ENCODE measurements at regions not wholly inside any gene's neighbourhood (a gene's known extent, or its start where the extent isn't known, plus 50 kb on each side); places are given as distances from the start of the nearest gene placed in this dataset.
"Not testable (repeated sequence)": the region's sequence is repeated elsewhere in the genome, so short reads cannot be mapped to it uniquely, and the experiment has no call there.

DNA sequence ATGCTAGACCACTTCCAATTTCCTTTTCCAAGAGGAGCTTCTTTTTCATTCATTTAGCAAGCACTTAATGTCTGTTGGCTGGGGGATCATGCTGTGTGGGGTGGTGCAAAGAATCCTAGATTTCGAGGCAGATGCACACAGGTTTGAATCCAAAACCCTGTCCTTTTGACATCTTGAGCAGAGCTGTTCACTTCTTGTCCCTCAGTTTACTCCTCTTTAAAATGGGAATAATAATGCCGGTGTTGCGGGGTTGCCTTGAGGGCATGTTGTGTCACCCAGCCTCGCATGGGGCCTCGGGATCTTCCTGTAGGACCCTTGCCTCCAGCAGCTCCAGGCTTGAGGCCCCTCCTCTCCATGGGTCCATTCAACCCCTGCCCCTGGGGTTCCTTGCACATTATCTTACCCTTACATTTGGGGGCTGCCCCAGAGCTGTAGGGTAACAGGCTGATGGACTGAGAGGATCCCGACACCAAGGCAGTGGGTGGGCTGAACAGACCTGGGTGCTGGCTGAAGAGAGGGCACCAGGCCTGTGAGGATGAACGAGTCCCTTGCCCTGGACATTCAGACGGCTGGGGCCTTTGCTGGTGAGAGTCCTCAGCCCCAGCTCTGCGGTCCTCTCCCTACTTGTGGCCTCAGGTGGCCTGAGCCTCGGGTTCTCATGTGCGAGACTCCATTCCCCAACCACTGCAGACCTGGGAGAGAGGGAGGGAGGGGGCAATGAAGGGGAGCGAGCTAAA, 145.8 kb downstream of the BARX1 start:
- DNase-seq = no peak

DNA sequence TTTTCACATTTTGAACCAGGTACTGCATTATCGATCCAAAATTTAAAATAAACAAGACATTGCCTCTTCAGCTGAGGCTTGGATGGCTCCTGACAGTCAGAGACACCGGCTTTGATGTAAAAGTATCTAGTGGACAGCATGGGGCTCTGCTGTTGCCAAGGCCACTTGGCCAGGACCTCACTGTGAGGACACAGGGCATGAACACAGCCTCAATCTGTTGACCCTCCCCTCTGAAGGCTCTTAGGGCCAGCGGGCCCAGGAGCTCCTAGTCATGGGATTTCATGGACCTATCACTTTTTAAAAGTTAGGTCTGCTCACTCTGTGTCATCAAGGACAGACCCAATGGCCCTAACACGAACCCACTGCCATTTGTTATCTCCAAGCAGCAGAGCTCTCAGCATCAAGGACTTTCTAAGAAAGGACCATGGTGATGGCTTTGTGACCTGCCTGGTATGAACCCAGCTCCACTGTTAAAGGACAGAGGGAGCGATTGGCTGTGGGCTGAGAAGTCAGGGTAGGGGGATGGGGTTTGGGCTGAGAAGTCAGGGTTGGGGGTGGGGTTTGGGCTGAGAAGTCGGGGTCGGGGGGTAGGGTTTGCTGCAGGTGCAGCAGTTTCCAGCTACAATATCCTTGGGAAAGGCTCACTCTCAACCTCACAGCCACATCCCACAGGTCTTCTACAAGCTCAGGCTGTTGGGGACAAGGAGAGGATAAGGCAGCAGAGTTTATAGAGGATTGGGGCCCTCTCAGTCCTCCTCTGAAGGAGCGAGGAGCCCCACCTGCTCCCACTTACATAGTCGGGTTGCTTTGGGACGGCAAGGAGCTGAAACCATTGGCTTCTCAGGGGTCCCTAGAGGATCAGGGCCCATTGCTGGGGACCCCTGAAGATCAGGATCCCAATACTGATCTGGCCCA, 146.8 kb downstream of the BARX1 start:
- DNase-seq = no peak

DNA sequence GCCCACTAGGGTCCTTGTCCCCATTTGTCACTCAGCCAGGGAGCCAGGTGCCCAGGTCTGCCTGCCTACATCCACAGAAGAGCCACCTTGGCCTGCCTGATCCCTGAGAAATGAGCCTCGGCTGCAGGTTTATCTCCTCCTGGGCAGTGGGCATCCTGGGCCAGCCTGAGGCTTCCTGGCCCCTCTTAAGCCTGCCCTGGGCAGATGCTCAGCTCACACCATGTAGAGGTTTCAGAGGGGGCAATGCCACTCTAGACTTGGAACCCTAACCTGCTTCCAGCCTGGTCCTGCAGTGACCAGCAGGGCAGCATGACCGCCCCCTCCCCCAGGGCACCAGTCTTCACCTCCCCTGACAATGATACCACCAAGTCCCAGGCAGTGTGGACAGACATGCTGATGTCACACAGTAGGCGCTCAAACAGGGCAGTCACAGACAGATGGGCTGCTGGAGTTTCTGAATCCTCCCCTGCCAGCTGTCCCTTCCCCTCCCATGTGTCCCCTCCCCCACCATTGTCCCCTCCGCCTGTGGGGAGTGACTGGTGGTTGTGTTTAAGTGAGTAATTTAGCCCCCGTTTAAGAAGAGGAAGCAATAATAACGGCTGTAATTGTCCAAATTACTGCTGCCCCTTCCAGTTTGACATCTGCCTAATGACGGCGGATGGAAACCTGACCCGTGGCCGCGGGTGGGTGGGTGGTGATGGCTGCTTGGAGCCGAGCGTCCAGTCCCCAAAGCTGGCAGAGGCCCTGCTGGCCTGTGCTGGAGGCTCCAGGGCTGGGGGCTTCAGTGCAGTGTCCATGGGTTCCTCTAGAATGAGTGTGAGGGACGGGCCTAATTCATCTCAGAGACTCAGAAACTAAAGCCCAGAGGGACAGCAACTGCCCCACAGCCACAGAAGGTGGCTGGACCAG, 147.7 kb downstream of the BARX1 start:
- no peak for DNase-seq

DNA sequence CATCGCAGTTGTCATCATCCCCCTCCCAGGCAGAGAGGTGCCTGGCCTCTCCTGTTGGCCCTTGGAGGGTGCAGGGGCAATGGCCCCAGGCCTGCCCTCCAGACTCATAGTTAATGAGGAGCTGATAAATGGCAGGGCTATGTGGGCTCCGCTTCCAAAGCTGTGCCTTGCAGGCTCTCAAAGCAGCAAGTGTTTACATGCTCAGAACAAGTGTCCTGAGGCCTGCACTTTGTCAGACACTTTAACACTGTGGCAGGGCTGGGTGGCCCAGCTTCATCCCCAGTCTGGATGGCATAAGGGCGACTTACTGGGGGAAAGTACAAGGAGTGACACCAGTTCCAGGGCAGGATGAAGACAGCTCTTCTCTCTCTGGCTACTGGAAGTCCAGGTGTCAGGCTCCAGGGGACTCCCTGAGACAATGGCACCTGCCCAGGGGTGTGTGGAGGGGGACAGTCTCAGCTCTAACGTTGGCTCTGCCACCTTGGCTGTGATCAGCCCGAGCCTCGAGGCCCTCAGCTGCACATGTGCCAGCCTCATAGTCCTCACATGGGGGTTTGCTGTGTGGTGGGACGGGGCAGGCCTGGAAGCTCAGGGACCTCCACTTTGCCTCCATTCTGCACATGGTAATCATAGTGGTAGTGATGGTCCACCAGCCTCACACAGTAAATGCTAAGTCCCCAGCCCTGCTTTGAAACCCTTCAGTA, 153.4 kb downstream of the BARX1 start:
- DNase-seq = no peak

DNA sequence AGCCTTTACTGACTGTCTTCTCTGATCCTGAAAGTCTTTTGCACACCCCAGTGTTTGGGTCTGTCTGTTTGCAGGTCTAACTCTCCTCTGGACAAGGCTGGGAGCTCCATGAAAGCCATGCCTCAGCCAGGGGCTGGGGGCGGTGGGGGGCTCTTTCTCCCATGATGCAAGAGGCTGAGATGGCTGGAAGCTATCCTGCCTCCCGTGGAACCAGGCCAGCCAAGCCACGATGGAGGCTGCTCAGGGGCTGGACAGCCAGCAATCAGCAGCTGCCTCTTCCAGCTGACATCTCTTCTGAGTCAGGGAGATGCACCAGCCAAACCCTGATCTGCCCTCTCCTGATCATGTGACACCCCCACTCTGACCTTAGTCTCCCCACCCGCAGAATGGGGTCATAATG, 154.0 kb downstream of the BARX1 start:
- DNase-seq = no peak

DNA sequence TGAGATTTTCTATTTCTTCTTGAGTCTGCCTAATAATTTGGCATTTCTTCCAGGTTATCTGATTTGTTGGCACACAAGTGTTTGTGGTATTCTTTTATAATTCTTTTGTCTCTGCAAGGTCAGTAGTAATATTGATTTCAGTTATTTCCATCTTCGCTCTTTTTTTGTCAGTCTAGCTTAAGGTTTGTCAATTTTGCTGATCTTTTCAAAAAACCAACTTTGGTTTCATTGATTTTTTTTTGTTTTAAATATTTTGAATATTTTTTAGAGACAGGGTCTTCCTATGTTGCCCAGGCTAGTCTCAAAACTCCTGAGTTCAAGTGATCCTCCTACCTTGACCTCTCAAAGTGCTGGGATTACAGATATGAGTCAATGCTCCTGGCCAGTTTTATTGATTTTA, 162.8 kb downstream of the BARX1 start:
- DNase-seq = no peak

DNA sequence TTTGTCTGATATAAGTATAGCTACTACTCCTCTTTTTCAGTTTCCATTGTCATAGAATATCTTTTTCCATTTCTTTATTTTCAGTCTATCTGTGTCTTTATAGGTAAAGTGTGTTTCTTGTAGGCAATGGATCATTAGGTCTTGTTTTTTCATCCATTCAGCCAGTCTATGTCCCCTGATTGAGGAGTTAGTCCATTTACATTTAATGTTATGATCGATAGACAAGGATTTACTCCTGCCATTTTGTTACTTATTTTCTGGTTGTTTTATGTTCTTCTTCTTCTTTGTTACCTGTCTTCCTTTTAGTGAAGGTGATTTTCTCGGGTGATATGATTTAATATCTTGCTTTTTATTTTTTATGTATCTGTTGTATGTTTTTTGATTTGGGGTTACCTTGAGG, 169.0 kb downstream of the BARX1 start:
- no peak for DNase-seq

DNA sequence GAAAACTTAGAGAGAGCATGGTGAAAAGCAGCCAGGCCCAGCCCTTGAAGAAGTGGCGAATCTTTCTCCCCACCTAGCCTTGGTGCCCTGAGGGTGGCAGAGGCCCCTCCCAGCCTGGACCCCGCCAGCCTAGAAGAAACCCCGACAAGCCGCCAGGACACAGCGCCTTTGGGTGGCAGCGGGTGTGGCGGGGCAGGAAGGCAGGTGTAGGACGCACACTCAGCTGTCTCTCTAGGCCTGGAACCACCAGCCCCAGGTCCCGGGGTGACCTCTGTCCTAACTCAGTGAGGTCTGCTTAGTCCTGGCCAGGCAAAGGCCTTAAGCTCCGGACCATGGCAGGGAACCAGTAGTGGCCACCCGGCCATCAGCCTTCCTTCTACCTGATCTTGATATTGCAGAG, 178.3 kb downstream of the BARX1 start:
- no peak for DNase-seq

DNA sequence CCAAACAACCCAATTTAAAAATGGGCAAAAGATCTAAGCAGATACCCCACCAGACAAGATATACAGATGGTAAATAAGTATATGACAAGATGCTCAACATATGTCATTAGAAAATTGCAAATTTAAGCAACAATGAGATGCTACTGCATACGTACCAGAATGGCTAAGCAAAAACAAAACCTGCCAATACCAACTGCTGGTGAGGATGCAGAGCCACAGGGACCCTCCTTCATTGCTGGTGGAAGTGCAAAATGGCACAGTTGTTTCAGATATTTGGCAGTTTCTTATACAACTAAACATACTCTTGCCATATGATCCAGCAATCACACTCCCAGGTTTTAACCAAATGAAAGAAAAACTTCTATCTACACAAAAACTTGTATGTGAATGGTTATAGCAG, 178.9 kb downstream of the BARX1 start:
- DNase-seq = no peak

DNA sequence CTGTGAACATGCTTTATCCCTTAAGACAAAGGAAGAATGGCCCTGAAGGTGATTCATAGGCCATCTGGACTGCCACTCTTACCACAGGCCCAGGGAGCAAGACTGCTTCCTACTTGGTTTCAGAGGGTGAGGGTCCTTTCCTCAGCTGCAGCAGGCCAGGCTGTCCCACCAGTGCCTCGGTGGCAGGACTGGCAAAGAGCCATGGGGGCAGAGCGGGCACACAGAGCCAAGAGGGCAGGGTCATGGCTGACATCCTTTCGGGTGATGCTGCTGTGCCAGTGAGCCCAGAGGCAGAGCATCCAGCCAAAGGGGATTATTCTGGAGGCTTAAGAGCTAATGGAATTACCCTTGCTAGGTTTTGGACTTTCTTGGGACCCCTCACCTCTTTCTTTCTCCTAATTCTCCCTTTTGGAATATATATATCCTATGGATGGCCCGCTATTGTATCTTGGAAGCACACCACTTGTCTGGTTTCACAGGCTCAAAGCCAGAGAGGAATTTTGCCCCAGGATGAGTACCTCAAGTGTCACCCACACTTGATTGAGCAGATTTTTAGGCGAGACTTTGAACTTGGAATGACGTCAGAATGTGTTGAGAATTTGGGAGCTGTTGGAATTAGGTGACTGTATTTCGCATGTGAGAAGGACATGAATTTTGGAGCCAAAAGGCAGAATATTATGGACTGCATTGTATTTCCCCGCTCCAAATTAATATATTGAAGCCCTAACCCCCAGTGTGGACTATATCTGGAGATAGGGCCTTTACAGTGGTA, 180.6 kb downstream of the BARX1 start:
- no peak for DNase-seq

DNA sequence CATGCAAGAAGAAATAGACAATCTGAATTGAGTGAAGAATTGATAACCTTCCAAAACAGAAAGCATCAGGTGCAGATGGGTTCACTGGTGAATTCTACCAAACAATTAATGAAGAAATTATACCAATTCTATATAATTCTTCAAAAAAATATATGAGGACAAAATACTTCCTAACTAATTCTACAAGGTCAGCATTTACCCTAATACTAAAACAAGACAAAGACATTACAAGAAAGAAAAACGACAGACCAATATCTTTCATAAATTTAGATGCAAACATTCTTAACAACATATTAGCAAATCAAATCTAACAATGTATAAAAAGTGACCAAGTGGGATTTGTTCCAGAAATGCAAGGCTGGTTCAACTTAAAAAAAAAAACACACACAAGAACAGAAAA, 183.9 kb downstream of the BARX1 start:
- no peak for DNase-seq

DNA sequence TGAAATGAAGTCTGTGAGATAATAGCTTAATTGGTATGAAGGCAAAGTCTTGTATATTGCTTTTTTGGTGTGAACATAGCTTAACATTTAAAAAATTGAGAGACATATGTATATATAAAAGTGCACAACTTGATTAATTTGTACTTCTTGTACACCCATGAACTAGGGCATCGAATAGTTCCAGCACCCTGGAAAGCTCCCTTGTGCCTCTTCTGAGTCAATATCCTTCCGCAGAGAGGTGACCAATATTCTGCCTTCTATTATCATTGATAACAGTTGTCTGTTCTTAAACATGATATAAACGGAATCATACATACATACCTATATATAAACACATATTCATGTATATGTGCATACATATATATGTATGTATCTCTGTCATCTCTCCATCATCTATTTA, 185.4 kb downstream of the PHF2 start:
- DNase-seq = no peak

DNA sequence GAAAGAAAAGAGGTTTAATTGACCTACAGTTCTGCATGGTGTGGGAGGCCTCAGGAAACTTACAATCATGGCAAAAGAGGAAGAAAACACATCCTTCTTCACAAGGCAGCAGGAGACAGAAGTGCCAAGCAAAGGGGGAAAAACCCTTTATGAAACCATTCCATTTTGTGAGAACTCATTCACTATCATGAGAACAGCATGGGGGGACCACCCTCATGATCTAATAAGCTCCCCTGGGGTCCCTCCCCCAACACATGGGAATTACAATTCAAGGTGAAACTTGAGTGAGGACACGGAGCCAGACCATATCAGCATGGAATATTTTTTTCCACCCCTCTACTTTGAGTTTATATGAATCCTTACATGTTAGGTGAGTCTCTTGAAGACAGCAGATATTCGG, 173.7 kb downstream of the PHF2 start:
- no peak for DNase-seq

DNA sequence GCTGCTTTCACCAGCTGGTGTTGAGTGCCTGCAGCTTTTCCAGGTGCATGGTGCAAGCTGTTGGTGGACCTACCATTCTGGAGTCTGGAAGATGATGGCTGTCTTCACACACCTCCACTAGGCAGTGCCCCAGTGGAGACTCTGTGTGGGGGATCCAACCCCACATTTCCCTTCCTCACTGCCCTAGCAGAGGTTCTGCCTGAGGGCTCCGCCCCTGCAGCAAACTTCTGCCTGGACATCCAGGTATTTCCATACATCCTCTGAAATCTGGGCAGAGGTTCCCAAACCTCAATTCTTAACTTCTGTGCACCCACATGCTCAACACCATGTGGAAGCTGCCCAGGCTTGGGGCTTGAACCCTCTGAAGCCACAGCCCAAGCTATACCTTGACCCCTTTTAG, 172.4 kb downstream of the PHF2 start:
- DNase-seq = not testable (repeated sequence)

DNA sequence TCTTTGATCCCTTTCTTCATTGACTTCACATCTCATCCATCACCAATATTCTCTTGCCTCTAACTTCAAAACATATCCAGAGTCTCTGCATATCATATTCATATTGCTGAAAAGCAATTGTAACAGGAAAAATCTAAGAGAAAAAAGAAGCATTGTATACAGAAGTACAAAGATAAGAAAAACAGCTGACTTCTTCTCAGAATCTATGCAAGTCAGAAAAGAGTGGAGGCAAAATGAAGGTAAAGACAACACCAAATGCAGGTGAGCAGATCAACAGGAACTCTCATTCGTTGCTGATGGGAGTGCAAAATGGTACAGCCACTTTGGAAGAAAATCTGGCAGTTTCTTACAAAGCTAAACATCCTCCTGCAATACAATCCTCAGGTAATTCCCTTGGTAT, 155.6 kb downstream of the PHF2 start:
- DNase-seq = no peak

DNA sequence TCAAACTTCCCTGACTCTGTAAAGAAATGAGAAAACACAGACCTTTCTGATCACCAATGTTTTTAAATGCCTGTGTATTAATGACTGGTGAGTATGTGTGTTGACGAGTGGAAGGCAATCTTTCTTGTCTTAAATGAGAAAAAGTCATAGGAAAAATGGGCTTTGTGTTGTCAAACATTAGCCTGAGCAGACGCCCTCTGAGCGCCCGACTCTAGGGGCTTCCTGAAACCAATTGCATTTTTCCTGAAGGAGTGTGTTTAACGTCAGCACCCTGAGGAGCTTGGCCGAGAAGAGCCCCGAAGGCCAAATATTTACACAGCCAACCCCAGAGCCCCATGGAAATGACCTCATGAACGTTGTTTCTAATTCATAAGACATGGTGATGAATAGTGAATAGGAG, 154.3 kb downstream of the PHF2 start:
- DNase-seq = no peak

DNA sequence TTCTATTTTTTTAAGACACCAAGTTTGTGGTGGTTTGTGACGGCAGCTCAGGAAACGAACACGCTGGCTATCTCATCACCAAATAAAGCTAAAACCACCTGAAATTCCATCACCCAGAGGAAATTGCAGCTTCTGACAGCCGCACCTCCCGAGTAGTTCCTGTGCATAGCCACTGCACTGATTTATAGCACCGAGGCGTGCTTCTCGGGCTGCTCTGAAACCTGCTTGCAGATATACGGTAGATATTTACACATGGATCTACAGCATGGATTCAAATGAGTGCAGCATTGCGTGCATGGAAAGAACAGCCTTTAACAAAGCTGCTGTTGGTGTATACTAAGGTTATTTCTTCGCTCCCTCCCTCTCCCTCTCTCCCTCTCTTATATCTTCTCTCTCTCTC, 153.8 kb downstream of the PHF2 start:
- no peak for DNase-seq

Measured in NCI-H187 treated with DMSO at 0.1 percent for 48 hours (cell line).